HCEC 1CT (cell line): ENCODE measurements at regions not wholly inside any gene's neighbourhood (a gene's known extent, or its start where the extent isn't known, plus 50 kb on each side); places are given as distances from the start of the nearest gene placed in this dataset.

Experiments
- DNase-seq: peaks from one replicate; pipeline ENCODE4 v3.0.0-alpha.2; 2017

GRCh38 chr15:39330061-39330460 is 250.8 kb upstream of the THBS1 start:
- no peak for DNase-seq

- DNase-seq, result no peak
Observed at GRCh38 chr15:39331584-39331983, 249.3 kb upstream of the THBS1 start.

- DNase-seq, result no peak
Observed at GRCh38 chr15:39332846-39333245, 248.0 kb upstream of the THBS1 start.

- DNase-seq, result no peak
Observed at GRCh38 chr15:39333393-39333792, 247.5 kb upstream of the THBS1 start.

DNA sequence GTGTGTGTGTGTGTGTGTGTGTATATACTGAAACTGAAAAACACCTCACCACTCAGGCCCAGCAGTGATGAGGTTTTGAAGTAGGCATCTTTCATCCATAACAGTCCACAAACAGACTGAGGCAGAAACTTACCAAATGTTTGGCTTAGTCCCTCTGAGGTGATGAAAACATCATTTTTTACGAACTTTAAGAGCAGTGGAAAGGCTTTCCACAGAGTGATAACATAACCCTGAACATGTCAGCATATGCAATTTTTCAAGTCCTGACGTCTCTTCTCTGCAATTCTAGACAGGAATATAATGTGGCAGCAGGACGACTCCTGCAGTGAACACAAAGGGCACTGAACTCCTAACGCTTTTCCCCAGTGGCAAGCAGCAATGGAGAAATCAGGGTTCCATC is 247.0 kb upstream of the THBS1 start:
- no peak for DNase-seq

GRCh38 chr15:39336926-39337325 is 244.0 kb upstream of the THBS1 start:
- DNase-seq, result no peak

GRCh38 chr15:39338251-39338650 is 242.6 kb upstream of the THBS1 start:
- no peak for DNase-seq

DNA sequence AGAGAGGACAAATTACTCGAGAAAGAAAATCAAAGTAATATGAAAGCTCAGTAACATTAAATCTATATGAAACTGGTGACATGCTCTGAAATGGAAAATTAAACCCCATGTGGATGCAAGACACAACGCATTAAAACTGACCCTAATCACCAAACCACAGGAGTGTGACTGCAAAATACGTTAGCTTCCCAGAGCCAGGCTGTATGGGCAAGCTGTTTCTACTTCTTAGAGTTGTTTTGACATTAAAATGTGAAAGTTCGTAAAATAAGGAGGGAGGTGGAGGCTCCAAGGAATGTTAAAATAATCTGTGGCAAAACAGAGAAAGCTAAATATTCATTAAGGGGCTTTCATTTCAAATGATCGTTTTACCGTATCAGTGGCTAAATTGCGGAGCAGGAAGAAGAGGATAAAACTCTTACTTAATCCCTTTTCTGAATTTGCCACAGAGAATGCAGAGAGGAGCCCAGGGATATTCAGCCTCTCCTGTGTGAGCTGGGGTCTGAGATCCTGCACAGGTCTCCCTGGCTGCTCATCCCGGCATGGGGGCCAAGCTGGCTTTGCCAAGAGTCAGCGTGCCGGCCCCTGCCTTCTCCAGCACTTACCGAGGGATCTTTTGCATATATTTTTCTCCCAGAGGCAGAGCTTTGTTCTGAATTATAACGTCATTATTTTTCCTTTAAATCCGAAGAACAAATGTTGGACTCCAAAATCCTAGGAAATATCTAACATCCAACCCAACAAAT is 239.8 kb upstream of the THBS1 start:
- no peak for DNase-seq

DNA sequence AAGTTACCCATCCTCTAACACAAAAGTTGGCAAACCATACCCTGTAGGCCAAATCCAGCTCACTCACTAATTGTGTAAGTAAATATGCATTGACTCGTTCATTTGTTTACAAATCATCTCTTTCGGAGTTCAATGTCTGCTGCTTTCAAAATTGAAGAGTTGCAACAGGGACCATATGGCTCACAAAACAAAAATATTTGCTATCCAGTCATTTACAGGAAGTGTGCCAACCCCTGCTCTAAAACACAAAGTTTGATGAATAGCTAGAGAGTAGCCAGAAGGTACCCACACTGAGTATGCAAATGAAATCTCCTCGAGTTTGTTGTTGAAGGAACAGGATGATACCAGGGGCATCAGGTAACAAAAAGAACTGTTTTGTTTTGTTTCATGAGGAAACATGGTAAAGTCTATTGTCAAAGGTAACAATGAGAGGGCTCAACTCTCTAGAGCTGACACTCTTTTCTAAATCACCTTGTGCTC is 236.2 kb upstream of the THBS1 start:
- peak; percentile 27 for DNase-seq

DNA sequence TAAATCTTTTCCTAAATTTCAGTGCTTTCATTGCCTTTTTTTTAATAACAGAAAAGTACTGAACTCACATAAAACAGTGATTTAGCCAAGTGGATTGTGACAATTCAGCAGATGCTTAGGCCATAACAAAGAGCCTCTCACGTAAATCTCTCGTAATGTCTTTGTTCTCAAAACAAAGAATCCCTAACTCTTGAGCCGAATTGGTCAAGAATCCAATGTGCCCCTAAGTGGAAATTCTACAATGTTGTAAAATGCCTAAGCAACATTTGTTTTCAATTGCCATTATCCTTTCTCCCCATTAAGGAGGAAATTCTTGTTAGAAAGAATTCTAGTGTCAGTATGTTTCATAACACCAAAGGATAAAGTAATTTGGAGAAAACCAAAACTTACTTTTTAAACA is 235.7 kb upstream of the THBS1 start:
- no peak for DNase-seq

- DNase-seq, result no peak
Observed at GRCh38 chr15:39347453-39347852, 233.4 kb upstream of the THBS1 start.

GRCh38 chr15:39350785-39351184 is 230.1 kb upstream of the THBS1 start:
- no peak for DNase-seq

DNA sequence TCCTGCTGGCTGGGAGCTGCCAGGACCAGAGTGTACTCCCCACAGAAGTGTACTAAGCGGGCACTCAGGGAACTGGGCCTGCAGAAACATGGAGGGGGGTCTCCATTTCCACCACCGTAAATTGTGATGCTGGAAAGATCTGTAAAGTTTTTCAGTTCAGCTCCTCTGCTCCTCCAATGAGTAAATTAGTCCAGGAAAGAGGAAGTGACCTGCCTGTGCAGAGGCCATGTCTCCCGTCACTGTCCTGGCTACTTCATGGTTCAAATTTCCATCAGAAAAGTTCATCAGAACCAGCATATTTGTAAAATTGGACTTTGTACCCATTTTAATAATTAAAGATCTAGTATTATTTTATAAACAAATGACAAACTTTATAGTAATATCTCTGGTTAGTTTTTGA is 226.7 kb upstream of the THBS1 start:
- DNase-seq, result no peak

- no peak for DNase-seq
Observed at GRCh38 chr15:39357480-39358268, 223.2 kb upstream of the THBS1 start.

DNA sequence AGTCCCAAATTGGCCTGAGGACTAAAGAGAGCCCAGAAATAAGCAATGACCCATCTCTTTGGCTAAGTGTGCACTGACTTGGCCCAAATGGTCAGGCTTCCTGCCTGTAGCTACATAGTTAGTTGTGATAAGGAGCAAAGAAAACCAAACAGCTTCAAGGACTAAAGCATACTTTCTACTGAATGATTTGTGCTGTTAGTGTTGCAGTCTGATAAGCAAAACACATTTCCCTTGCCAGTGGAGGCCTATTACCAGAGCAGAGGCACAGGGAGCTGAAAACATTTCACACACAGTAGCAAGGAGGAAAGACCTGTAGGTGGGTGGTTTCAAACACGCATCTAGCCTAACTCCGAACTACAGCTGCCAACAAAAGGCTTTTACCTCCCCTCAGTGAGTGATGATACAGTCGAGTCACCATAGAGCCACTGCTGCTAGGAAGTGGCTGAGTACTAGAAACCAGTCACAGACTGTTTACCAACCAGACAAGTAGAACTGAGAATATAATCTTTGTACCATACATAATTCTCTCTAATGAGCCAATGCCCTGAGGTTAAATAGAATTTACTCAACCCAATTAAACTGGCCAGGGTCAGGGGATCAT is 222.3 kb upstream of the THBS1 start:
- DNase-seq, result no peak

- DNase-seq, result no peak
Observed at GRCh38 chr15:39359771-39360170, 221.1 kb upstream of the THBS1 start.

GRCh38 chr15:39360452-39360851 is 220.4 kb upstream of the THBS1 start:
- DNase-seq, result no peak

GRCh38 chr15:39361497-39361896 is 219.4 kb upstream of the THBS1 start:
- no peak for DNase-seq

DNA sequence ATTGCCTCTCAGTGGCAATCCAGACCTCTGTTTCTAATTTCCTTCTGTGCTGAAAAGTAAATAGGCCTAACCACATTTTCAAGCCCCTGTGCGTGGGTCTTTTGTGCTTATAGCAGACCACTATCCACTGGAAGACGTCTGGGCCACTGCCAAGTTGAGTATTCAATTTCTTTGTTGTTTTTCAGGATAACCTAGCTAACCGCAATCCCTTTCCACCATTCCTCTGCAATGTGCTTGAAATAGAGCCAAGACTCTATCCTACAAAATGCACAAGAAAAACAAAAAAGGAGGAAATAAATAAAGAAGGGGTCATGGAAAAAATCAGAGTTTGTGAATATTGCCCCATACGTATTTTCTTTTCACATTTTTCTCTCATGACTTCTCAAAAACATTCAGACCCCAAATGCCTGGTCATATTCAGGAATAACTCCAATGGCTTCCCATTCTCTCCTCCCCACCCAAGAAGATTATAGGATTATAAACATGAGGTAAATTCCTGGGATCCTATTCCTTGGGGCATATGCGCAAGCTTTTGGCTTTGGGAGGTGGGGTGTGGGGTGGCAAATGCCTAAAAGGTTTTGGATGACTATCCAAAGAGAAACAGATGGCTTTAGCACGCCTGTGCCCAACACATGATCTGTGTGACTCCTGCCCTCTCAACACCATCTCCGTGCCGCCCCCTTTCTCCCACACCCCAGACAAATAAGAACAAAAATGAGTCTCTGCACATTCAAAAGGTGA is 217.9 kb upstream of the THBS1 start:
- no peak for DNase-seq

DNA sequence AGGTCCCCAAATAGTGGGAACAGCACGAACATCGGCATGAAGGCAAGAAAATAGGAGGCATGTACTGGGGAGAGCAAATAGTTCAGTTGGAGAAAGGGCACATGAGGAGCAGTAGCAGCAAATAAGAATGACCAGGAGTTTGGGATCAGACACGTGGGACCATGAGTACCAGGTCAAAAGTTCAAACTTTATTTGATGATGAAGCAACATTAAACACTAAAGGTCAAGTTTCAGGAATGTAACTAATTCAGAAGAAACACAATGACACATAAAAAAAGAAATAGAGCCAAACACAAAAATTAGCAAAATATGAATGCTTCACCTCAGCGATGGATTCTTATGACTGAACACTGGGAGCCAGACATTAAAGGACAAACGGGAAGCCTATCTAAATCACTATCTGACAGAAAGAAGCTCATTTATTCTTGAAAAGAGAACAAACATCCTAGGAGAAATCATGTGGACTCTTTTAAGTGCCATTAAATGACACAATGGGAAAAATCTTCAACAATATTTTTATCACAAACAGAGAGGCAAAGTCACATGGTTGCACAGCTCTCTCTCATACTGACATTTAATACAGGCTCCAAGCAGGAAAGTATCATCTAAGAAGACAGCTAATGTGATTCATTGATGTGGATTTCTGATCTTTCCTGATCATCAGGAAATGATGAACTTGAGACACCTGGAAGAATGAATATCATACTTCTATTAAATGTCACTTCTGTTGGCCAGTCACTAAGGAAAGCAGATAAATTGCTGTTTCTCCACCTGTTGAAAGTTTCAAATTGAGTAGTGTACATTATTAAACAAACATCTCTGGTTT is 216.9 kb upstream of the THBS1 start:
- DNase-seq, result peak; percentile 26

- no peak for DNase-seq
Observed at GRCh38 chr15:39364721-39365120, 216.2 kb upstream of the THBS1 start.

DNA sequence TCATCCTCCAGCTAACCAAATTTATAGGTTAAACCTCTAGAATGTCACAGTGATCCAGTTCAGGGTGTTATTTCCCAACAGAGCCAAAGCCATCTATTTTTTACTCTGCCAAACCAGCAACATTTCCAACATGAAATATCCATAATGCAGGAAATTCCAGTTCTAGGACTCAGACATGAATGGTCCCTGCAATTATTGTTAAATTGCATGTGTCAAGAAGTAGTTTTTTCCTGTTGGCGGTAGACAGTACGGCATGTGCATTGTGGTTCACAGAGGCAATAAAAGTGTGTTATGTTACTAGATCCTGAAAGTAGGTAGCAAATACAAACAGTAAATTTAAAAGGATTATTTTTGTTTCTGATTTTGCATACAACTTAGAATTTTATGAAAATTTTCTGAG is 215.7 kb upstream of the THBS1 start:
- no peak for DNase-seq
